Superior temporal gyrus (tissue), 1 donor: ENCODE measurements at regions not wholly inside any gene's neighbourhood (a gene's known extent, or its start where the extent isn't known, plus 50 kb on each side); places are given as distances from the start of the nearest gene placed in this dataset.
A peak's percentile ranks its signal among the peaks of the same experiment; 100 is the strongest.

Experiments
- DNase-seq: peaks from one replicate; pipeline ENCODE4 v3.0.0-alpha.2; 2016; ENCODE audit errors: extremely low spot score

DNA sequence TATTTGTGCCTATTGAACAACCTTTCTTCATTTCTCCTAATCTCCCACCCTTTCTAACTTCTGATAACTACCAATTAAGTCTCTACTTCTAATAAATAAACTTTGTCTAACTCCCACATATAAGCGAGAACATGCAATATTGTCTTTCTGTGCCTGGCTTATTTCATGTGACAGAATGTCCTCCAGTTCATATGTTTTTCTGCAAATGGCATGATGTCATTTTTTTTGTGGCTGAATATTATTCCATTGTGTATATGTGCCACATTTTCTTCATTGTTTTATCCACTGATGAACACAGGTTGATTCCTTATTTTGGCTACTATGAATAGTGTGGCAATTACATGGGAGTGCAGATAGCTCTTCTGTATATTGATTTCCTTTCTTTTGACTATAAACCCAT is 1041.5 kb upstream of the MANEA start:
- no peak for DNase-seq

DNA sequence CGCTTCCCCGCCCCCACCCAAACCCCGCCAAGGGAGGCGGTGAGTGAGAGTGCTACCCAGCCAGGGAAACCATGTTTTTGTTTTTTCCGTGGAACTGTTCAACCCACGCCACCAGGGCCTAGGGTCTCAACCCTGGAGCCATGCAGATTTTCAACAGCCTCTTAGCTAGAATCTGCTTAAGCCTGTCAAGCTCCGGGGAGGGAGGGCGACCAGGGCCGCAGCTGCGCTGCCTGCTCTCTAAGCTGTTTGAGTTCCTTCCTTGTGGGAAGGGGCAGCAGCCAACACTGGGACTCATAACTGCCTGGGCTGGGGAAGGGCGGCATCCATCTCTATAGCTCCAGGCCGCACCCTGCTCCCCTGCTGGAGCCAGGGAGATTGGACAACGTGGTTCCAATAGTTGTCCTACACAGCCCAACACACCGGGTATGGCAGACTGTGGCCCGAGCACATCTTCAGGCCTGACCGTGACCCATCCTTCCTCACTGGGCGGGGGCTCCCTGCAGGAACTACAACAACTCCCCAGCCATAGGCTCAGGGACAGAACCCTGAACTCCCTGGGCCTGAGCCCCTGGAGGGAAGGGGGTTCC is 1065.7 kb upstream of the MANEA start:
- no peak for DNase-seq

DNA sequence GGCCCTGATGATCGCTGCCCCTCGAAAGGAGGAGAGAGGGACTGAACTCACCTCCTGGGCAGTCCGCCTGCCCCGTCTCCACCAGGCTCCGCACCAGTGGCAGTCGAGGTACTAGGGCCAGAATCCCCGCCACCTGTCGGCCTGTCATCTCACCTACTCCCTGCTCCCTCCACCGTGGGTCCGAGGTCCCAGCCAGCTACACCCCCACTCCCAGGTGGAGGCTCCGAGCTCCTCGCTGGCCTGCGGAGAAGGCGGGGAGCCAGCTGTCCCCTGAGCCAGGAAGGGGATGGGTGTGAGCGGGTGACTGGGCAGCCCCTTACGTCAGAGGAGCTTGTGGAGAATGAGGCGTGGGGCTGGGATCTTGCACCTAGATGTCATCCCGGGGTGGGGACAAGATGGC is 1066.5 kb upstream of the MANEA start:
- no peak for DNase-seq

DNA sequence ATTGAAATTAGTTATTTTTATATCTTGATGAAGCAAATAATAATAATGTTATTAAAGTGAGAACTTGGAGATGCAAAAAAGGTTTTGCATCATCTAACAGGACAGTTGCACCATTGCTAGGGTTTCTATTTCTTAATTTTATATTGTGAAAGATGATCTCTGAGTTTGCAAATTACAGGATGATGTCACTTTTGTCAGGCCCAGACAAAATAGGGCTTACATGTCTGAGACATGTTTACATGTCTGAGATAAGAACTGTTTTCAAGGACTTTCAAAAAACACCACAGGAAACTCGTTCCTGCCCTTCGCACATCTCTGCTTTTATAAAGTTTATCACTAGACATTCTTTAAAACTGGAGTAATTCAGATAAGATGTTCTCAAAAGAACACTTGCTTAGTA is 1075.8 kb upstream of the MANEA start:
- DNase-seq: no peak

DNA sequence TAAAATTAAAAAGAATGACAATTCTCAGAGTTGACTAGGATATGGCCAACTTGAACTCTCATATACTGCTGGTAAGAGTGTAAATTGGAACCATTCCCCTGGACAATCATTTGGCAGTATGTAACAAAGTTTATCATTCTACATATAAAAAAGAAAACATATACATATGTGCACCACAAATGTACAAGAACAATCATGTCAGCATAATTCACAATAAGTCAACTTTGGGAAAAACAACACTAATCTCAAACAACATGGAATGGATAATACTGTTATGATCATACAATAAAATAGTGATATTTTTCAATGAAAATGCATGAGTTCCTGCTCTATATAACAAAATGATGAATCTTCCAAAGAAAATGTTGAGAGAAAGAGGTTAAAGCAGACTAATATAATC is 1078.7 kb upstream of the EPHA7 start:
- DNase-seq: no peak

DNA sequence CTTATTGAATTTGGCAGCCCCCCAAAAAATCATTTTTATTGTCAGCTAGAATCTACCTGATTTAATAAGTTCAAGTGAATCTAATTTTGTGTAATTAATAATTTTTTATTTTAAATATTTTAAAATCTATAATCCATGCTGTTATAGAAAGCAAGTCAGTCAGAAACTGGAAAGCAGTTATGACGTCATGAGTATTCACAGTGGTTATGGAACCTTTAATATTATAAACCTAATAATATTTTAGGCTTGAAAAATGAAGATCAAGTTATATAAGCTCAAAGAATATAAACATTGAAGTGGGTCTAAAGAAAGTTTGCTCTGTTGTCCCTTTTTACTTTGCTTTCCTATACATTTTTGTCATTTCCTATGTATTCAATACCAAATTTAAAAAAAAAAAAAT is 1075.1 kb upstream of the EPHA7 start:
- no peak for DNase-seq

DNA sequence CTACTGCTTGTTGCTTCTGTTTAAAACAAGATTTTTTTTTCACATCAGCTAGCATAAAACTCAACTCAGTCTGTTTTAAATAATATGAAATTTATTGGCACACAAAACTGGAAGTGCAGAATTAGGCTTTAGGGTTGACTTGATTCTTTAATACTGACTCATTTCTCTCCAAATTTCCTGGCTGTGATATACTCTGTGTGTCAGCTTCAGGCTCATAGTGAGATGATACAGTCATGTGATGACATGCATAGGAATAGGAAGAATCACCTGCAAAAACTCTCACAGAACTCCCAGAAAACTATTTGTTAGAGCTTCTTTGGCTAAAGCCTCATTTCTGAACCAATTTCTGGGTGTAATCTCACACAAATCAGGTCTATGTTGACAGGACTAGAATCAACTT is 1068.0 kb upstream of the EPHA7 start:
- no peak for DNase-seq

DNA sequence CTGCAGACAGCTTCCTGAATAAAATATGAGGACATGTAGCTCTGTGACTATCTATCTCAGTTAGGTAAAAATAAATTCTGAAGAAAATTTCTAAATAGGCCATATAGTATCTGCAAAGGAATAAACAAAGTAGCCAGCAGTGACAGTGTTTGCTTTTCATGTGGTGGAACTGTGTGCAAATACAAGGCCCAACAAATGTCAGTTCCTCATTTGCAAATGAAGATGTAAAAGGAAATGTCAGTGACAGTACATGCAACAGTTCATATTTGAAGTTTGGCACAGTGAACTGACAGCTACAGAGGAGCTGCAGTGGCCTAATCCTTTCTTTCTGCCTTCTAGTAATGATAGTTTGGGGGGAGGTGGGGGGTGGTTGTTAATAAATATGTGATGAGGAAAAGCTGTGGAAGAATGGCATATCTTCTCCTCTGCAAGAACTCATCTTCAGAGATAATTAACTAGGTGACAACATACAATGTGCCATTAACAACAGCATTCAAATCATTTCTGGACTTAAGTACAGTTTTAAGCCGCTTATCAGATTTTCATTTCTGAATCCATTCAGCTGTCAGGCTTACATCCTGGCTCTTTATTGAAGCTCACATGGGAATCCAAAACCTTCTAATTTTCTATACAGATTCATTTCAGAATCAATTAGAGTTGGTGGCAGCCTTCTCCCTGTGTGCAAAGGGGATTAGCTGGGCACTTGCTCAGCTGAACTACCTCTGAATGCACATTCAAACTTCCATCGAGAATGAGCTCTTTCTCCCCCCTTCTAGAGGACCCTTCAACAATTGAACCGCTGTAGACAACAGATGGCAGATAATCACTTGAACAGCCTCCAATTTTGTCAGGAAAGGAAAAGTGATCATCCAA is 1059.0 kb upstream of the EPHA7 start:
- peak; percentile 28 for DNase-seq

DNA sequence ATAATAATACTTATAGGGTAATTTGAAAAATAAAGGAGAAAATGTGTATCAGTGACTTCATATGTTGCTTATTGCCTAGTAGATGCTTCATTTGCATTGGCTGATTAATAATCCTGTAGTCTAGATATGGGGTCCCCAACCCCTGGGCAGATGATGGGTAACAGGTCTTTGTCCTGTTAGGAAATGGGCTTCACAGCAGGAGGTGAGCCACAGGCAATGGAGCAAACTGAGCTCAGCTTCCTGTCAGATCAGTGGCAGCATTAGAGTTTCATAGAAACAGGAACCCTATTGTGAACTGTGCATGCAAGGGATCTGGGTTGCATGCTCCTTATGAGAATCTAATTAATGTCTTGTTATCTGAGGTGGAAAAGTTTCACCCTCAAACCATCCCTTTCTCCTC is 1049.5 kb upstream of the EPHA7 start:
- no peak for DNase-seq

DNA sequence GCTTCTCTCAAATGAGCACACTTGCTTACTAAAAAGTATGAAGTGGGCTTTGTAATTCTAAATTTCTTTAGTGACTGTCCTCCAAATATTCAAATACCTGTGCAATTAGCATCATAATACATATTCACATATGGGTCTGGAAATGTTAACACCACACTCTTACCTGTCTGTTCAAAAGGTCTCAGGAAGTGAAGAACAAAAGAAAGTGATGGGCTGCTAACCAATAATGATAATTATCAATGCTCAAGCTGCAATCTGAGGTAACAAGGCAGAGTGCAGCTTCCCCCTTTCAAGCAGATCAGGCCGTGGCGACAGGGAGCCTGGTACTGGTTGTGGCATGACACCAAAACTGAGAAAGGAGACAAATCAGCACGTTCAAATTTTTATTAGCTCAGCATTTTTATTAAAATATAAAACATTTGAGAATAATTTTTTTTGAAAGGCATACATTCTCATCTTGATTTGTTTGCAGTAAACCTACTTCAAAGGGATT is 1044.7 kb upstream of the EPHA7 start:
- DNase-seq: no peak

DNA sequence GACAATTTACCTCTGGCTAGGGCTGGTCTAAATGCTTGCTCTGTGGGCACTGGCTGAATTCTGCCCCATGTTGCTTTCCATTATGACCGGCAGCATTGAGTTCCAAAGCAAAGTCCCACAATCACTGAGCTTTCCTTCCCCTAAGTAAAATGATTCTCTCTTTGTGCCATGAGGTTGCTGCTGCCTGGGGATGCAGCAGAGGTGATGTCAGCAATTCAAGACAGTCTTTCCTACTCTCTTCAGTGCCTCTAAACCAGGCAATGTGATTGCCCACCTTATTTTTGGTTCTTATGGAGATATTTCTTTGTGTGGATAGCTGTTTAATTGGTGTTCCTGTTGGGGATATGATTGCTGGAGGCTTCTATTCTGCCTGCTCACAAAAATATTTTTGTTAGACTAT is 1043.9 kb upstream of the EPHA7 start:
- DNase-seq: no peak

DNA sequence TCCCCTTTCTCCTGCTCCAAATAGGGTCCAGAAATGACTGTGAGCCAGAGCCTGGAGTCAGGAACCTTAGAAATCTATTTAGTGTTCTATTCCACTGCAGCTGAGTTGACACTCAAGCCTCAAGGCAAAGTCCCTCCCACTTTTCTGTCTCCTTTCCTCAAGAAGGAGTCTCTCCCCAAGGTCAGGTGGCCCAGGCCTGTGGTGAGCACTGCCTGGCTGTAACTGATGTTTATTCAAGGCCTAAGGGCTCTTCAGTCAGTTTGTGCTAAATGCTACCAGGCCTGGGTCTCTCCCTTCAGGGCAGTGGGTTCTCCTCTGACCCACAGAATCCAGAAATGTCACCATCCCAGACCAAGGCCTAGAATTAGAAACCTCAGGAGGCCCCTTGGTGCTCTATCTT is 1042.9 kb upstream of the EPHA7 start:
- DNase-seq: no peak

DNA sequence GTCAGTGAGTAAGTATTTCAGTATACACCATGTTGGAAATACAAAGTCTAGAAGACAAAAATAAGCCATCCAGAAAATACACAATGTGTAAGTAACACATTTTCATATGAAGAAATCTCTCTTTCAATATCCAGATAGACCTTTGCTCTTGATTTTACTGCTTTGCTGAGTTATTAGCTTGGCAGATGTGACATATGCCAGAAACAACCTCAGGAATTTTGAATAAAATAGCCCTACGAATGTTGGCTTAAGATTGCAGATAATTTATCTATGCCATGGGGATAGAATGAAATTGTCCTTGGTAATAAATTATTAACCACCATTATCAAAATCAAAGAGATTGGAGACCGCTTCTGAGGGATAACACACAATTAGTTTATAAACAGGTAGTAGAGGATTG is 1036.9 kb upstream of the EPHA7 start:
- DNase-seq: no peak

DNA sequence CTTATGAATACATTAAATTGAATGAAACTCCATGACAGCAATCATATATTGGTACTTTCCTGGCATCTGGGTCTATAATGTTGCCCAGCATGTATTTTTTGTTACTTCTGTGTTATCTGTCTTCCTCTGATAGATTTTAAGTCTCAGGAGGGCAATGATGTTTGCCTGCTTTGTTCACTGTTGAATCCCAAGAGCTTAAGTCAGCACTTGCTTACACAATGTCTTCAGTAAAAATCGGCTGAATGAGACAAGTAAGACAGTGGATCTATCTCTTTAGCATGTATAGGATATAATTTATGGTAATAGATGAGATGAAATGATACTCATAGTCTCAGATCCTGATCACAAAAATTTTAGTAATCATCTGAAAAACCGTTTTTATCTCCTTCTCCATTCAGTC is 1034.9 kb upstream of the EPHA7 start:
- DNase-seq: no peak

DNA sequence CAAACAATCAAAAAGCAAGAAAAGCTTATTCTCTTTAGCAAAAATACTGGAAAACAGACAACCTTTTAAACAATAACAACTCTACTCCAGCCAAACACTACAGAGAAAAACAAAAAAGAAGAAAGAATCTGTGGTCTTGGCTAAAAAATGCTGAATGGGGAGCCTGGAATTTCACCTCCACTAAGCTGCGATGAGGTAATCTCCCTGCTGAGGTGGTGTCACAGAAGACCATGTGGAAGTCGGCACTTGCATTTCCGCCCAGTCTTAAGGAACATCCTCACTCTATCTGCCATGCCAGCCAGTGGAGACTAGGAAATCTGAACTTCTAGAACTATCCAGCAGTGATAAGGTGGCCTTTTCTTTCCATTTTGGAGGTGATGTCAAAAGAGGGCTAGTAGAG is 1026.8 kb upstream of the EPHA7 start:
- no peak for DNase-seq

DNA sequence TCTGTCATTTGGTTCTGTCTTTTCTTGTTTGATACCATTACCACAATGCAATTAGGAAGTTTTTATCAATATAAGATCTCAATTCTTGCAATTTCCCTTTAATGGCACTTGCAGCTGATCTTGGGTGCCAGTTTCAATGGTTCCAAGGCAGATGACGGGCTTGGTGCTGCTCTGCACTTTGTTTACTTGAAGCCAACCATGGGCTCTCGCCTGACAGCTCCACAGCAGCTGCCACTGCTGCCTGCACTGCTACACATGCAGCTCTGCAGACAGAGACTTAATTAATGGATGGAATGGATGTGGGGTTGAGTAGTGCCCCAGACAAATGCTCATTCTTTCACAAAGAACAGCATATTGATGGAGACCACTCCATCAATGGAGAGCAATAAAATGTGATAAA is 1024.3 kb upstream of the EPHA7 start:
- no peak for DNase-seq

DNA sequence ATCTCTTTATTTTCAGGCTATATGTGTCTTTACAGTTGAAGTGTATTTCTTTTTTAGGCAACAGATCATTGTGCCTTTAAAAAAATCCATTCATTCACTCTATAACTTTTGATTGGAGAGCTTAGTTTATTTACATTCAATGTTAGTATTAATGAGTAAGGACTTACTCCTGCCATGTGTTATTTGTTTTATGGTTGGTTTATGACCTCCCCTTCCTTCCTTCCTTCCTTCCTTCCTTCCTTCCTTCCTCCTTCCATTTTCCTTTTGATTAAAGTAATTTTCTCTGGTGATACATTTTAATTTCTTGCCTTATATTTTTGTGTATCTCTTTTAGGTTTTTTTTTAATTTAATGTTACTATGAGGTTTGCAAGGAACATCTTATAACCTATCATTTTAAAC is 1005.3 kb upstream of the EPHA7 start:
- DNase-seq: no peak

DNA sequence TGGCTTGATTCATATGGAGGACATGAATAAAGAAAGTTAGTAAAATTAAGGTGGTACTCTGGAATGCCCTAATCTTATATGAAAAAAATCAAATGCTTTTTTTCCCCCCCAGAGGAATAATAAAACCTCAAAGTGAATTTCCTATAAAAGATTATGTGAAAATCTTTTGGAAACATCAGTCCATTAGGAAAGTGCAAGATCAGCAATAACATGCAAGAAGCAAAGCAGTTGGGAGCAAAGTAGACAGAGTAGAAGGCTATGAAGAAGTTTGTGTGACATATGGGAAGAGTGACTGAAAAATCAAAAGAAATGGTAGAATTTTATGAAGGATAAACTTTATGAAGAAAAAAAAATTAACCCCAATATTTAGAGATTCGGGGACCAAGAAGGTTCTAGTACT is 998.0 kb upstream of the EPHA7 start:
- no peak for DNase-seq

DNA sequence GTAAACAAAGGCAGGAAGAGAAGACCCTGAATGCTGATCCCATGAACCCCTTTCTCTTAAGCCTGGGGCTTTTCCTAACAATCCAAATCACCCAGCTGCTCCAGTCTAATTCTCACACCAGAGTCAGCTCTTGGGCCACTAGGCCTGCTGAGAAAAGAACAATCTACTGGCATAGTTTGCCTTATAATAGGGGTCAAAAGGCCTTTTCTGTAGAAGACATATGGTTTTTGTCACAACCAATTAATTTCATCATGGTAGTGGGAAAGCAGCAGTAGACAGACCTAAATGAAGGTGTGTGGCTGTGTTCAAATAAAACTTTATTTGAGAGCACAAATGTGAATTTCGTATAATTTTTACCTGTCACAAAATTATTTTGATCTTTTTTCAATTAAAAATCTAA is 994.7 kb upstream of the EPHA7 start:
- no peak for DNase-seq

DNA sequence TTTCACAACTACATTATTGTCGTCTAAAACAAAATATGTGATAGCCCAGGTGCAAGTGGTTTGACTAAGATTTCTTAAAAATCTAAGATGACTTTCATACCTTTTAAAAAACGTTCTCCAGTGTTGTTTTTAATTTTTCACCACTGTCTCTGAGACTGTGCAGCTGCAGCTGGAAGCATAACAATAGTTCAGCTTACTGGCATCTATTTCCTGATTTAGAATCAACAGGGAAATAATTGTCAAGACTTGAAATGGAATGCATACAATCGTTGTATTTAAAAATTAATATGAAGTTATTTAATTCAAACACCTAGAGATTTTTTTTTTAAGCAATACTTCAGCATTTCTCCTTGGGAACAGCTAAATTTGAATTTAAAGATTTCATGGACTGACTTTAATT is 982.0 kb upstream of the EPHA7 start:
- DNase-seq: peak; percentile 81

DNA sequence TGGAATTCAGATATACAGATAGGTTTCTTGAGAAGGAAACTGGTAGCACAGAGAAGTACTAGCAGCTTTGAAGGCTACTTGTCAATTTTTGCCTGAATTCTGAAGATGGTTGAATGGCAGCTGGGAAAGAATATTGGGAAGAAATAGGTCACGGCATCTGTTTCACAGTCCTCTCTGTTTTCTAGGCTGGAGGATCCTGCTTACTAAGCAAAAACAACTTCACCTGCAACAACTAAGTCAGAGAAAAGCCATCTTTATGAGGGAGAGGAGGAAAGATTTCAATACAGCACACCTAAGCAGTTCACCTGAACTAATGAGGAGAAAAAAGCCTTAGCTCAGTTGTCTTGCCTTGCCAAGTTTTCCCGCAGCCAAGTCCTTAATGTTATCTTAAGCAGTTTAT is 975.5 kb upstream of the EPHA7 start:
- no peak for DNase-seq

DNA sequence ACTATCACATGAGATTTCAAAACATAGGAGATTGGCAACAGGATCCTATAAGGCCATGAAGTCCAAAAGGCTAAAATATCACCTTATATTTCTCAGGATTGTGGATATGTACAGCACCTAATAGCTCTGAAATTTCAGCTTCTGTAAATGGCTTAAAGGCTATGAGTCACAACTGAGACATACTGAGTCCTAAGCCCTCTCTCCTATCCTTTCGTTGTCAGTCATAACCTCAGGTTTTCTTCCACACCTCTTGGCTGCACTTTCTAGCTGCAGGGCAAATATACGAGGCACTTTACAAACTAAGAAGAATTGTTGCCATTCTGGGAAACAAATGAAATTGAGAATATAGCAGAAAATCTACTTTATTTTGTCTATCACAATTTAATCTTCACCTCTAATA is 969.9 kb upstream of the EPHA7 start:
- no peak for DNase-seq

DNA sequence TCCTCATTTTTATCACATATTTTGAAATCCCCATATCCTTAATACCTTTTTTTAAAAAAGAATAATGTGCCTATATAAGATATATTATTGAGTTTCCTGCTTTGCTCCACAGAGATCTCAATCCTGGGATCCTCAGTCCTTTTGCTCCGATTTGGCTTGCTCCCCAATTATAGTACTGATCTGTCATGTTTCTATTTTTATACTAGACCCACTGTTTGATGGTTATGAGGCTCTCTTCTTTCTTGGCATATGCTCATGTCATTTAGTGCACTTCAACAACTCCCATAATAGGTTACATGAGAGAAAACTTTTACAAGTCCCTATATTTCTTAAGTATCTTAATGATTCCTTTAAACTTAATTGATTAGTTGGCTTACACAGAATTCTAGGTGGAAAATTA is 958.5 kb upstream of the EPHA7 start:
- DNase-seq: no peak

DNA sequence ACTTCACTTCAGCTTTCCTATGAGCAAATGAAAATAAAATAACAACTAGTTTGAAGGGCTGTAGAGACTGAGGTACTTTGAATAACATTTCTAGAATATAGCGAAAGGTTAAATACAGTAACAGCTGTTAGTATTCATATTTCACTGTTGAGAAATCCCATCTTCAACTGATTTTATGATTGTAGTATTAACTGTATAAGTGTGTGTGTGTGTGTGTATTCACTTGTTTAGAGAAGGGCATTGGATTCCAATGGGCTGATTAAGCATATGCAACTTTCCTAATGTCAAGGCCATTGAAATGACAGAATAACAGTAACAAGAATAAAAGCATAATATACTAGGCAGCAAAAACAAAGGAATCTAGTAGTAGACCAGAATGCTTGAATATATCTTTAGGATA is 957.5 kb upstream of the EPHA7 start:
- no peak for DNase-seq
